ENCODE measurements at regions not wholly inside any gene's neighbourhood (a gene's known extent, or its start where the extent isn't known, plus 50 kb on each side); places are given as distances from the start of the nearest gene placed in this dataset.
"Not testable (repeated sequence)": the region's sequence is repeated elsewhere in the genome, so short reads cannot be mapped to it uniquely, and the experiment has no call there.

- TF ChIP-seq CTCF (IDR thresholded peaks at IDR 0.05; ENCODE audit: insufficient read depth, low read length) (no peak), POLR2AphosphoS5 (IDR thresholded peaks at IDR 0.05; ENCODE audit: low read depth) (no peak), REST (IDR thresholded peaks at IDR 0.05; ENCODE audit: insufficient replicate concordance, low read depth) (no peak), SPI1 (IDR thresholded peaks at IDR 0.05; ENCODE audit: borderline replicate concordance, low read depth) (no peak), GABPA (IDR thresholded peaks at IDR 0.05; ENCODE audit: low read depth) (no peak)
- Histone ChIP-seq H3K27ac (replicated peaks) (no peak overlapping the region), H3K27me3 (ENCODE audit: insufficient read depth, poor library complexity, severe bottlenecking) (no peaks in the 10 kb centered on the region), H3K4me3 (replicated peaks; ENCODE audit: insufficient read depth, low read length) (no peak overlapping the region)
- no peak for DNase-seq (ENCODE audit: low read depth in 1 of 2, low spot score in 1 of 2)
Measured at GRCh38 chr2:154577390-154577789, 121.1 kb upstream of the KCNJ3 start.

- no peak for TF ChIP-seq GABPA (IDR thresholded peaks at IDR 0.05; ENCODE audit: low read depth)
- no peak for TF ChIP-seq REST (IDR thresholded peaks at IDR 0.05; ENCODE audit: insufficient replicate concordance, low read depth)
- TF ChIP-seq CTCF (IDR thresholded peaks at IDR 0.05; ENCODE audit: insufficient read depth, low read length): no peak
- TF ChIP-seq POLR2AphosphoS5 (IDR thresholded peaks at IDR 0.05; ENCODE audit: low read depth): no peak
- no peak for TF ChIP-seq SPI1 (IDR thresholded peaks at IDR 0.05; ENCODE audit: borderline replicate concordance, low read depth)
- H3K27ac ChIP-seq (replicated peaks): no peak overlapping the region
Measured at GRCh38 chr2:154580767-154581166, 117.7 kb upstream of the KCNJ3 start.

GRCh38 chr2:154582694-154583093 is 115.8 kb upstream of the KCNJ3 start:
- H3K4me3 ChIP-seq (replicated peaks; ENCODE audit: insufficient read depth, low read length); DNase-seq (ENCODE audit: low read depth in 1 of 2, low spot score in 1 of 2); H3K27ac ChIP-seq (replicated peaks); H3K27me3 ChIP-seq (ENCODE audit: insufficient read depth, poor library complexity, severe bottlenecking): not testable (repeated sequence)

More at GRCh38 chr2:154580767-154581166, 117.7 kb upstream of the KCNJ3 start:
- H3K4me3 ChIP-seq (replicated peaks; ENCODE audit: insufficient read depth, low read length): no peak overlapping the region
- no peaks in the 10 kb centered on the region for H3K27me3 ChIP-seq (ENCODE audit: insufficient read depth, poor library complexity, severe bottlenecking)
- no peak for DNase-seq (ENCODE audit: low read depth in 1 of 2, low spot score in 1 of 2)

GRCh38 chr2:154583274-154583673 is 115.2 kb upstream of the KCNJ3 start:
- not testable (repeated sequence) for H3K4me3 ChIP-seq (replicated peaks; ENCODE audit: insufficient read depth, low read length); DNase-seq (ENCODE audit: low read depth in 1 of 2, low spot score in 1 of 2); H3K27me3 ChIP-seq (ENCODE audit: insufficient read depth, poor library complexity, severe bottlenecking); H3K27ac ChIP-seq (replicated peaks)

GRCh38 chr2:154587739-154588138 is 110.8 kb upstream of the KCNJ3 start:
- no peak for DNase-seq (ENCODE audit: low read depth in 1 of 2, low spot score in 1 of 2)
- Histone ChIP-seq H3K27me3 (ENCODE audit: insufficient read depth, poor library complexity, severe bottlenecking) (no peaks in the 10 kb centered on the region), H3K27ac (replicated peaks) (no peak overlapping the region), H3K4me3 (replicated peaks; ENCODE audit: insufficient read depth, low read length) (no peak overlapping the region)
- TF ChIP-seq GABPA (IDR thresholded peaks at IDR 0.05; ENCODE audit: low read depth) (no peak), SPI1 (IDR thresholded peaks at IDR 0.05; ENCODE audit: borderline replicate concordance, low read depth) (no peak), REST (IDR thresholded peaks at IDR 0.05; ENCODE audit: insufficient replicate concordance, low read depth) (no peak), CTCF (IDR thresholded peaks at IDR 0.05; ENCODE audit: insufficient read depth, low read length) (no peak), POLR2AphosphoS5 (IDR thresholded peaks at IDR 0.05; ENCODE audit: low read depth) (no peak)
